Left ventricle myocardium inferior (tissue), 1 donor: ENCODE measurements at regions not wholly inside any gene's neighbourhood (a gene's known extent, or its start where the extent isn't known, plus 50 kb on each side); places are given as distances from the start of the nearest gene placed in this dataset.

Experiments
- DNase-seq: peaks from one replicate; pipeline ENCODE4 v3.0.0-alpha.2; 2020
- H3K27ac ChIP-seq: fragments of 200-600 bp; replicated peaks from 2 replicates; pipeline ENCODE4 v1.8.0; 2021
- H3K27me3 ChIP-seq: fragments of 200-600 bp; 2 replicates; pipeline ENCODE4 v1.8.0; 2021; ENCODE audit warnings: low read depth
- H3K36me3 ChIP-seq: fragments of 200-600 bp; 2 replicates; pipeline ENCODE4 v1.8.0; 2021
- H3K4me1 ChIP-seq: fragments of 200-600 bp; 2 replicates; pipeline ENCODE4 v1.8.0; 2021
- H3K4me3 ChIP-seq: fragments of 200-600 bp; 2 replicates; pipeline ENCODE4 v1.8.0; 2021; ENCODE audit warnings: mild to moderate bottlenecking, moderate library complexity
- H3K9me3 ChIP-seq: fragments of 200-600 bp; replicated peaks from 2 replicates; pipeline ENCODE4 v1.8.0; 2021
- intact Hi-C: fragments of 100-400 bp; cut with micrococcal nuclease; formaldehyde crosslinking; loops from one replicate; pipeline ENCODE4 v1.11.0; 2022
- TF ChIP-seq, protein P1 (sequence below): fragments of 200-600 bp; IDR thresholded peaks from 2 replicates; pipeline ENCODE4 v1.8.0; 2021; ENCODE audit warnings: antibody characterized with exemption, mild to moderate bottlenecking, borderline replicate concordance
- donor health status: DM: no; HTN: yes; CAD: no; lungs with severe emphysema.

DNA sequence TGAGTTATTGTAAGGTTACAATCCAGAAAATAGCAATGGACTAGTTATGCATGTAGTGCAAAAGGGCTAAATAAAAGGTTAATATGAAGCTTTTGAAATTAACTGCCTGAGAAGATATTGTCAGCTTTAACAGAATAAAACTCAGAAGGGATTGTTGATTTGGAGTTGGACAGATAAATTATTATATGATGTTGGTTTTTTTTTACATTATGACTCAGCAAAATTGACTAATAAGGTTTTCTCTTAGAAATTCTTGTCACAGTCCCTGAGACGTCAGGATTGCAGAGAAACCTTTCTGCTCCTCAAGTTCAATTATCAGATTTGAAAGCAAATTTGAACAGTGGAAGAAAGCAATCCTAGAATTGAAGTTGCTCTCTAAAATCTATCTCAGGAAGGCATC lies 946.9 kb downstream of the CBLN2 start:
- H3K27me3 ChIP-seq = no peaks in the 10 kb centered on the region
- intact Hi-C loops = no loop called here
- H3K9me3 ChIP-seq = peaks cover 1% of the 10 kb centered on the region
- no peaks in the 10 kb centered on the region for H3K4me1 ChIP-seq
- H3K36me3 ChIP-seq = no peaks in the 10 kb centered on the region
- H3K4me3 ChIP-seq = no peak overlapping the region
- no peak for DNase-seq
- H3K27ac ChIP-seq = no peak overlapping the region
- TF ChIP-seq, protein P1, sequence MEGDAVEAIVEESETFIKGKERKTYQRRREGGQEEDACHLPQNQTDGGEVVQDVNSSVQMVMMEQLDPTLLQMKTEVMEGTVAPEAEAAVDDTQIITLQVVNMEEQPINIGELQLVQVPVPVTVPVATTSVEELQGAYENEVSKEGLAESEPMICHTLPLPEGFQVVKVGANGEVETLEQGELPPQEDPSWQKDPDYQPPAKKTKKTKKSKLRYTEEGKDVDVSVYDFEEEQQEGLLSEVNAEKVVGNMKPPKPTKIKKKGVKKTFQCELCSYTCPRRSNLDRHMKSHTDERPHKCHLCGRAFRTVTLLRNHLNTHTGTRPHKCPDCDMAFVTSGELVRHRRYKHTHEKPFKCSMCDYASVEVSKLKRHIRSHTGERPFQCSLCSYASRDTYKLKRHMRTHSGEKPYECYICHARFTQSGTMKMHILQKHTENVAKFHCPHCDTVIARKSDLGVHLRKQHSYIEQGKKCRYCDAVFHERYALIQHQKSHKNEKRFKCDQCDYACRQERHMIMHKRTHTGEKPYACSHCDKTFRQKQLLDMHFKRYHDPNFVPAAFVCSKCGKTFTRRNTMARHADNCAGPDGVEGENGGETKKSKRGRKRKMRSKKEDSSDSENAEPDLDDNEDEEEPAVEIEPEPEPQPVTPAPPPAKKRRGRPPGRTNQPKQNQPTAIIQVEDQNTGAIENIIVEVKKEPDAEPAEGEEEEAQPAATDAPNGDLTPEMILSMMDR = no peak

DNA sequence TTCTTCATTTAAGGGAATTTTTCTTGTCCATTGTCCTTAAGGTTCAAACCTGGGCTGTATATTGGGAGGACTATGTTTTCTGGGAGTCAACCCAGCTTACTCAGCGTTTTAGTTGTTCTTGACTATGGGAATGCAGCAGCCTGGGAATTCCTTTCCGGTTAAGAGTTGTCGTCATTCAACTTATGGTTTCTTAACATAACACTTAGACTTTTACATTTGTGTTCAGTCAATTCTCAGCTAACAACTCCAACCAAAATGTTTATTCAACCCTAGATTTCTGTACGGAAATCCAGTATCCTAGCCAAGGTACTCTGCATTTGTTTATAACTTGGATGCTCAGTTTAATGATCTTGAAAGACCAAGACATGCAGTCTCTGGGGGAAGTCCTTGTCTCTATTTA lies 960.9 kb downstream of the CBLN2 start:
- H3K27ac ChIP-seq = no peak overlapping the region

DNA sequence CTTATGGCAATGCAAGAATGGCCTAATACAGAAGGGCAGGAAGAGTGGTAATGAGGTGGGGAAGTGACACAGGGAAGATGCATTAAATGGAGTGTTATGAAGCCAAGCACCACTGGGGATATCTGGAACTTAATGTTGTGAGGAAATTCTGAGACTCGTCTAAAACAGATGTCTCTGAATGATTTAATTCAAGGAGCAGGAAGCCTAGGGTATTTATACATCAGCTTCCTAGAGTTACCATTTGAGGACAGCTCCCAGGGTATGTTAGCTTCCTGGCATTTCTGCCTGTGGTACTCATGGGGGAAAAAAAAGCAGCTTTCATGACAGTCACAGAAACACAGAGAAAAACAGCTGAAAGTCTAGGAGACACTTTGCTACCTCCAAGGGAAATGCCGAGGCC lies 989.5 kb downstream of the CBLN2 start:
- TF ChIP-seq, protein P1 = no peak
- Histone ChIP-seq H3K4me3 (no peak overlapping the region), H3K27me3 (no peaks in the 10 kb centered on the region)

More for the DNA sequence above, 960.9 kb downstream of the CBLN2 start:
- H3K4me3 ChIP-seq = no peak overlapping the region
- DNase-seq = no peak
- no peaks in the 10 kb centered on the region for H3K4me1 ChIP-seq
- H3K9me3 ChIP-seq = peaks cover 19% of the 10 kb centered on the region
- no peaks in the 10 kb centered on the region for H3K27me3 ChIP-seq
- TF ChIP-seq, protein P1 = no peak
- intact Hi-C loops = no loop called here
- no peaks in the 10 kb centered on the region for H3K36me3 ChIP-seq

GRCh38 chr18:71541643-71542042 lies 1002.5 kb downstream of the CBLN2 start:
- H3K4me1 ChIP-seq = no peaks in the 10 kb centered on the region
- intact Hi-C loops = no loop called here
- no peak overlapping the region for H3K27ac ChIP-seq
- H3K4me3 ChIP-seq = no peak overlapping the region
- no peaks in the 10 kb centered on the region for H3K27me3 ChIP-seq
- no peak for DNase-seq
- peaks cover 45% of the 10 kb centered on the region for H3K9me3 ChIP-seq
- TF ChIP-seq, protein P1 = no peak
- no peaks in the 10 kb centered on the region for H3K36me3 ChIP-seq

More for the DNA sequence above, 989.5 kb downstream of the CBLN2 start:
- Histone ChIP-seq H3K4me1 (no peaks in the 10 kb centered on the region), H3K9me3 (peaks cover 11% of the 10 kb centered on the region), H3K27ac (no peak overlapping the region), H3K36me3 (no peaks in the 10 kb centered on the region)
- intact Hi-C loops = no loop called here
- DNase-seq = no peak

- Histone ChIP-seq H3K4me1 (no peaks in the 10 kb centered on the region), H3K4me3 (no peak overlapping the region), H3K36me3 (no peaks in the 10 kb centered on the region), H3K27me3 (no peaks in the 10 kb centered on the region), H3K27ac (no peak overlapping the region), H3K9me3 (peaks cover 19% of the 10 kb centered on the region)
- DNase-seq = no peak
- TF ChIP-seq, protein P1 = no peak
- intact Hi-C loops = no loop called here
These were observed 1014.3 kb downstream of the CBLN2 start for GRCh38 chr18:71529703-71530303.
